ENCODE measurements at regions not wholly inside any gene's neighbourhood (a gene's known extent, or its start where the extent isn't known, plus 50 kb on each side); places are given as distances from the start of the nearest gene placed in this dataset.

DNA sequence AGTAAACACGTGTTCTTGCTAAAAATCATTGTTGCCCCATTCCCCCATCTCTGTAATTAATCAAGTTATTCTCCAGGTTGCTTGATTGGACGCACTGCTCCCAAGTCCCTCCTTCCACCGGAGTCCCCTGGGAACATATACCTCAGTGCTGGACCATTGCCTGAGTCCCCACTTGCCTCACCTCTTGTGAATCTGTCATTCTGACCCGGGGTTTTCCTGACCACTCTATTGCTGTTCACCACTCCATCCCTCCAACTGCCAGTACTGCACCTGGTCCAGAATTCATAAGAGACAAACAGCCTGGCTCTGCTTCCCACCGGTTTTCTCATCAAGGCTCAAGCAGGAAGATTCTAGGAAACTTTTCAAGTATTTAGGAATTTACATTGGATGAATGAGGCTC is 555.9 kb downstream of the VRK1 start:
- DNase-seq (ENCODE audit: low read depth): no peak

DNA sequence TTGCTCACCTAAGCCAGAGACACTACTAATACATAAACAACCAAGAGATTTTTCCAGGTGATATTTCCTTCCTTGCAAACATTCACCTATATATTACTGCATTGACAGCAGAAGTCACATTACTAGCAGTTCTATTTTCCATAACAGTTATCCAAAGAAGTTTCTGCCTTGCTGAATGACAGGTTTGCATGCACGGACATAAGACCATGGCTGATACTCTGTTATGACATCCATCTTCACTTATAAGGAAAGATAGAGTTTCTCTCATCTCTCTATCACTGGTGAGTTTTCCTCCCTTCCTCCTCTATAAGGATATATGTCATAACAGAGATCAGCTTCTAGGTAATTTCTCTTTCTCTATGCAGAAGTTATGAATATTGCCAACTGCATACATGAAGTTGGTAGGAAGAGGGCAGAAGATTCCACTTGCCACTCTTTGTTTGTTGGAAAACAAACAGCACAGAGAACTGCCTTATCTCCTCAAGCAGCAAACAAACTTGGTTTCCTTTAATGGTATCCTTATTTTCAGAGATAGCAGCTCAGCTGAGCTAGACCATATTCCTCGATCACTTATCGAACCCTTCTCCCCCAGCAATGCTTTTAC is 557.0 kb downstream of the VRK1 start:
- no peak for DNase-seq (ENCODE audit: low read depth)

DNA sequence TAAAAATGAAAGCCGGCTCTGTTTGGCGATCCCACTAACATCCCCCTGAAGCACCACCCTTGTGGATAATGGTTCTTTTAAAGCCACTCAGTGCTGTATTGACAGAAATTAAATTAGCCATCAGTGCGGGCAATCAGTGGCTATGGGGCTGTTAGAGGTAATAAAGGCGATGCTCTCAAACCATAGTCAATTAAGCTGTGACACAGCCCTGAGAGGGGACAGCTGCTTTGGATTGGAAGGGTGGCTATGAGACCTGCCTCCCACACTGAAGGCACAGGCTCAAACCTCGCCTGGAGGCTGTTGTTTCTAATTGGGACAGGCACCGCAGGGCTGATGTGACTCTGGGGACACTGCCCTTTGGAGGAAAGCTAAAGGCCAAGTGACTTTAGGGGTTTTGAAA is 562.2 kb downstream of the VRK1 start:
- no peak for DNase-seq (ENCODE audit: low read depth)

DNA sequence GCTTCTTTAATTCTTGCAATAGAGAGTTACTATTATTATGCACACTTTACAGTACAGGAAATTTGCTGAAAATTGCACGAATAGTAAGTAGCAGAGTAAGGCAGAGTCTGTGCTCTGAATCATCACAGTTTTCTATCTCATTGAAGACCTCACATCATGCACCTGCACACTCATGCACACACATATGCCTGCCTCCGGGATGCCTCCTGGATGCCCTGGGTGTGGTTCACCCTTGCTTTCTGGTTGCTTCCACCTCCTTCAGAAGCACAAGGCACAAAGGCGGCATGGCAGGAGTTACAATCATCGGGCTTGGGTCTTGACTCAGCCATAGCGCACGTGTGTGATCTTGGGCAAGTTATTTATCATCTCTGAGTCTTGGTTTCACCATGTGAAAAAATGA is 564.0 kb downstream of the VRK1 start:
- DNase-seq (ENCODE audit: low read depth): no peak

DNA sequence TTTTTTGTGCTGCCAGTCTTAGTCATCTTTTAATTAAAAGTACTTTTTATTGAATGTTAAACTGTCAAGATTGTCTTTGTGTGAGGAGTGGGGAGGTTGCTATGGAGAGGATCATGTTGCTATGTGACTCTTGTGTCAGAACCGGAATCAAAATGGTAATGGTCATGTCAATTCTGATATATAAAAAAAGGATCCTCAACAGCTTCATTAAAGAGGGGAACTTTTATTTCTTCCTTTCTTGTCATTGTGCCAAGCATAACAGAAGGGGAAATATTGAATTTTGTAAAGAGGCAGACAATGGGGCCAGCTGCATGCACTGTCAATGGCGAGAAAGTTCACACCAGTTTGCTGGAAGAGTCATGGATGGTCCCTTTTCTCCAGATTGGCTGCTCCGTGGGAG is 564.8 kb downstream of the VRK1 start:
- no peak for DNase-seq (ENCODE audit: low read depth)

DNA sequence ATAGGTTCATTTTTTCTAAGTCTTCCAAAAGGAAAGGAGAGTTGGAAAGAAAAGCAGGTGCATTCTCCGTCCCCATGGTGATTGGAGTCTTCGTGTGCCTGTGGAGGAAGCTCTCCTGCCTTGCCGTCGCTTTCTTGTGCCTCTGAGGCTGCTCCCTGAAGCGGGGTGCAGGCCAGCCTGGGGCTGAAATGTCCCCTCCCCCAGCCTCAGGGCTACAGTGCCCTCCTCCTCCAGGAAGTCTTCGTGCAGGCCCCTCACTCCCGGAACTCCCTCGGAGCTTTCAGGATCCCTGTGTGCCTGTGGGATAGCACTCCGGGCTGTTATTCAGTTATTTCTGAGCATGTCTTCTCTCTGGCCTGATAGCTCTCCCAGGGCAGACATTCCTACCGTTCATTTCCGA is 569.2 kb downstream of the VRK1 start:
- DNase-seq (ENCODE audit: low read depth): no peak

DNA sequence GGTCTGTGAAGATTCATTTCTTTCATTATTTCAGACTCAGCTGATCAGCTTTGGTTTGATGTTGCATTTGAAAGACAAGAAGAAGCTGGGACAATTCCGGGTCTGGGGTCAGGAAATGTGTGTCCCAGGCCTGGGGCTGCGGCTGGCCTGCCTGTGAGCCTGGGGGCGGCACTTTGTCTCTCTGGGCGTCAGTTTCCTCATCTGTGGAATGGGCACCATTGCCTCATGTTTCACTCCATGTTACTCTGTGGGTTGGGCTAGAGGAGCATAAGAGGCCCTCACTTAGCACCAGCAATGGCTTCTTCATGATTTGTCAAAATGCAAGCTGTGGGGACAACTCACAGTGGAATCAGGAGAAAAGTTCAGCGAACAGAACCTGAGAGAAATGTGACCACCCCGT is 570.1 kb downstream of the VRK1 start:
- no peak for DNase-seq (ENCODE audit: low read depth)

DNA sequence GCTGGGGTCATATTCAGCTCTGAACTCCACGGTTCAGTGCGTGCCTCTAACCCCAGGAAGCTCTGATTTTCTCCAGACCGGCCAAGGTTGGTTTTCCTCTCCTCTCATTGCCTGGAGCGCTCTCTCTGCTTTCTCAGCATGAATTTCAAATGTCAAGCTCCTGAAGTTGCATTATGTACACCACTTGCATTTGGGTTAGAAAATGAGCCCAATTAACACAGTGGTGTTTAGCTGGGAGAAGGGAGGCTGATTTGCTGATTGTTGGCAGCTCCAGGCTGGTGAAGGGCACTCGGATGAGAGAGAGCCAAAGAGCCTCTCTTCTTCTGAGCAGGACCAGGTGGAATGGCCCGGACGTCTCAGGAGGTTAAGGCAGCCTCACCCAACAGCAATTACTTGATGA is 570.9 kb downstream of the VRK1 start:
- no peak for DNase-seq (ENCODE audit: low read depth)

DNA sequence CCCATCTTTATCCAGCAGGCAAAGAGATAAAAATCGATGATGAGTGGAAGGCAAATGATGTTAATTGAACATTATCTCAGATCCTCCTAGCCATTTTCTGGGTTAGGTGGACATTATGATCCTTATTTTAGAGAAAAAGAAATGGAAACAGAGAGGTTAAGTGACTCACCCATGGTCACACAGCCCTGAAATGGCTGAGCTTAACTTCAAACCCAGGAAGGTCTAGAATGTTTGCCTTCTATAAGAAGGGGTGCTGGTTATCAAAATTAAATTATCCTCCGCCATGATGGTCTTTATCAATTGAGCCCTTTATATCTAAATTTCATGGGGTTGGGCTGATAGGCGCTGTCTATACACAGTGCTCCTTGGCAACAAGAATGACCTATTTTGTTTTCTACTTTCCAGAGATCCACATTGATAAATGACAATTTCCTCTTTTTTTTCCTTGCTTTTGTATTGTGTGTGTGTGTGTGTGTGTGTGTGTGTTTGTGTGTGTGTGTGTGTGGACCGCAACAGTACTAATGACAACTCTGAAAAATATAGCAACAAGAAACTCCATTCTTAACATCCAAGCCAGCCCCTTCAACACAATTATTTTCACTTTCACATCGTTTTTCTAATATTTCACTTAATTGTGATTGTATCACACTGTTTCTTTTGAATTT is 571.9 kb downstream of the VRK1 start:
- DNase-seq (ENCODE audit: low read depth): no peak

DNA sequence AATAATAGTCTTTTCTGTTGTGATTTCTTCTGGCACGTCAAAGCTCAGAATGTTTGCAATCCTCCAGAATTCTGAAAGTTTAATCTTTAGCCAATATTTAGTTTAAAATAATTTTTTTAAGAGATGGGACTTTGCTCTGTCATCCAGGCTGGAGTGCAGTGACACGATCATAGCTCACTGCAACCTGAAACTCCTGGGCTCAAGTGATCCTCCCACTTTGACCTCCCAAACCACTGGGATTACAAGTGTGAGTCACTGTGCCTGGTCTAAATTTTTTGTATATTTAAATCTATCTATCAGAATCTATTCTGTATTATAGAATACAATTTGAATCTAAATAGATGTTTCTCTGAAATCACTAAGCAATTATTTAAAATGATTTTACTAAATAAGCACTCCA is 572.7 kb downstream of the VRK1 start:
- no peak for DNase-seq (ENCODE audit: low read depth)

DNA sequence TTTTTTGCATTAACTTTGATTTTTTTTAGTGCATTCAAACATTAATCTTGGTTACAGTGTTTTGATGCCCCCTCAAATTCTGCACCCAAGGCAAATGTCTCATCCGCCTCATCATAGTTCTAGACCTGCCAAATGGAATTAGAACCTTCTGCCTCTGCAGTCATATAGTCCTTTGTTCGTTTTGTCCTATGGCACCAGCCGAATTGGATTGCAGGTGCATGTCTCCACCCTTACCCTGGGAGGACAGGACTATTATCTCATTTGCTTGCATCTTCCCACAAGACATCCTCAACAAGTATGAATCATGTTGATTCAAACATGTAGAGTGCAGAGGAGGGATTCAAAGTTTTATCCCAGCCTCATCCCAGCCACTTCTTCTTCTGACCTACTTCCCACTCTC is 579.1 kb downstream of the VRK1 start:
- no peak for DNase-seq (ENCODE audit: low read depth)

DNA sequence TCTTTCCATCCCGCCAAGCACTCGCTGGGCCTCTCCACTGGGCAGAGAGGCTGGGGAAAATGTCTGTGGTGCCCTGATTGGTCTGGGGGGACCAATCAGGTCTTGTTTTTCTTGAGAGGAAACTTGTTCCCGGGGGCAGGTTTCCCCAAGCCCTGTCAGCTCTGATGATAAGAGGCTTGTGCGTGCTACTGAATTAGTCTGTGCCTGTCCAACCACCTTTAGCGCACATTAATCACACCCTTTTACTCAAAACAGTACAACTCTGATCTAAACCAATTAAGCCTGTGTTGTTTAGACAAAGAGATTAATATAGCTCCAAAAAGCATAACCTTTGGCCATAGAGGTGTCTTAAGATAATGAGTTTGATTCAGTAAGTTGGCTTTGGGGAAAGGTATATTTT is 580.4 kb downstream of the VRK1 start:
- no peak for DNase-seq (ENCODE audit: low read depth)

DNA sequence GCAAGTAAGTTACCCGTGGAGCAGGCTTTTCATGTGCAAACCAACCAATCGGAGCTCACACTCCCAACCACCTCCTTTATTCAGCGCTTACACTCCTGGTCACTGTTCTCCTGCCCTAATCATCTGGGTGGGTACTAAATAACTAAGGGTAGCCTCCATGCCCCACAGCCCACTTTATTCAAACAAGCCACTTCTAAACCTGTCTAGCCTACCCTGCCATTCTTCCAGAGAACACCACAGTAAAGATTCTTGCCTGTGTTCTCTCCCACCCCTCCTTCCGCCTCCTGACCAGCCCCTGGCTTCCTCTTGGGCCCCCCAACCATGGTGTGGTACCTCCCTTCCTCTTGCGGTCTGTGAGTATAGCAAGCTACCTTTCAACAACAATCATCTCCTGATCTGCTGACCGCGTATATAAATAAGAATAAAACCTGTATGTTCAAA is 581.9 kb downstream of the VRK1 start:
- no peak for DNase-seq (ENCODE audit: low read depth)

DNA sequence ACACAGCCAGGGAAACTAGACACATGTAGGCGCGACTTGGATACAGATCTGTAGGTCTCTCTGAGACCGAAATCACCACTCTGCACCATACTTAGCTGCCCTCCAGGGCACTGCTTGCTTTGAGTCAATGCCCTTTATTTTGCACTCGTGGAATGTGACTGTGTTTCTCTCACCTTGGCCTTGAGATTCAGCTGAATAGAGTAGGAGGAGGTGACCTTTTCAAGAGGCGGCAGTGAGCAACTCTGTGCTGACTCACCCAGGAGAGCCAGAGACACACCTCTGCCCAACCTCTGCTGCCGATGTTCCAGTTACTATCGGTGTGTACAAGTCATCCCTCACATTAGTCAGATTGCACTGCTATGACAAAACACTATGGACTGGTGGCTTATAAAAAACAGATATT is 583.4 kb downstream of the VRK1 start:
- no peak for DNase-seq (ENCODE audit: low read depth)

DNA sequence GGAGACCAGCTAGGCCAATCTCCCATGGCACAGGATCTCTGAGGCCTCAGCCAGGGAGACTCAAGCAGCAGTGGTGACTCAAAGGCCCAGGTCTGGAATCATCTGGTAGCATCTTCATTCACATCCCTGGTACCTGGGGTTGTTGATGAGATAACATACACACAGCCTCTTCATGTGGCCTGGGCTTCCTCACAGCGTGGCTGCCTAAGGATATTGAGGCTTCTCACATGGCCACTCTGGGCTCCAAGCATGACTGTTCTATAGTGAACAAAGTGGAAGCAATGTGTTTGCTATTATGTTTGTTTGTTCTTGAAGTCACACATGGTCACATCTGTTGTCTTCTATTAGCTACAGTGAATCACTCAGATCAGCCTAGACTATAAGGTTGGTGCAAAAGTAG is 584.1 kb downstream of the VRK1 start:
- no peak for DNase-seq (ENCODE audit: low read depth)

DNA sequence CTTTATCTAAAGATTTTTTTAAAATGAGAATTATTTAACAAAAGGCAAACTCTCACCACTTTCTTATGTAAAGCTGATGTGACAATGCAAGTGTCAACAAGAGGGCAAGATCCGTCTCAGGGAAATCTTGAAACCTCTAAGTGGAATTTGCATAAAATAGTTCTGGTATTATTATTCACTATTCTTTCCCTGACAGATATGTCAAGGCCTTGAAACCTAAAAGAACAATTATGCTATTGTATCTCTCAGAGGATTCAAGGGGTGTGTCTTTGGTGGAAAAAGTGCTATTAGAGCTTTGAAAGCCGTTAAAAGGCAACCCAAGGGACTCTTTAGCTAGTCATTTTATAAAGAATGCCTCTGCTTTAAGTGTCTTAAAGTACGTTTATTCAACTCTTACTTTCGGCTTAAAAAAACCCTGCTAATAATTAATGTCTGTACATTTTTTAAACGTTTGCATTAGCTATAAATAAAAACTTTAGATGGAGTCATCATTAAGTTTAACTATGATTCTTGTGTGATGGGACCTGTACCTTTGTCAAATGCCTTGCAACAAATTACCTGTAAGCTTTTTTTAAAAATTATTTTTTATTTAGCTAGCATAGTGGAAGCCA is 585.5 kb downstream of the VRK1 start:
- DNase-seq (ENCODE audit: low read depth): no peak

DNA sequence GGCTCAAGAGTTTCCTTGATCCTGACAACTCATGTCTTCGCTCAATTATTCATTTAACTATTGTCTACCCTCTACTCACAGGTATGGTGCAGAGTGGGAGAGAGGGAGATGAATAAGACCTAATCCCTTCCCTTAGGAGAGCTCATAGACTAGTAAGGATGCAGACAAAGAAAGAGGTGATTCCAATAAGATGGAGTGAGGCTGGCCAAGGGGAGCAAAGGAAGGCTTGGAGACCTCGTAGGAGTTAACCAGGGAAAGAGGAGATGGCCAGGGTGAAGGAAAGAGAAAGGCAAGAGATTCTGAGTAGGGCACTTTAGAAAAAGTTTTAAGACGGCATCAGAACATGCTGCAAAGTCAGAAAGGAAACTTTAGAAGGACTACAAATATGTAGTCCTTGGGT is 588.5 kb downstream of the VRK1 start:
- no peak for DNase-seq (ENCODE audit: low read depth)

DNA sequence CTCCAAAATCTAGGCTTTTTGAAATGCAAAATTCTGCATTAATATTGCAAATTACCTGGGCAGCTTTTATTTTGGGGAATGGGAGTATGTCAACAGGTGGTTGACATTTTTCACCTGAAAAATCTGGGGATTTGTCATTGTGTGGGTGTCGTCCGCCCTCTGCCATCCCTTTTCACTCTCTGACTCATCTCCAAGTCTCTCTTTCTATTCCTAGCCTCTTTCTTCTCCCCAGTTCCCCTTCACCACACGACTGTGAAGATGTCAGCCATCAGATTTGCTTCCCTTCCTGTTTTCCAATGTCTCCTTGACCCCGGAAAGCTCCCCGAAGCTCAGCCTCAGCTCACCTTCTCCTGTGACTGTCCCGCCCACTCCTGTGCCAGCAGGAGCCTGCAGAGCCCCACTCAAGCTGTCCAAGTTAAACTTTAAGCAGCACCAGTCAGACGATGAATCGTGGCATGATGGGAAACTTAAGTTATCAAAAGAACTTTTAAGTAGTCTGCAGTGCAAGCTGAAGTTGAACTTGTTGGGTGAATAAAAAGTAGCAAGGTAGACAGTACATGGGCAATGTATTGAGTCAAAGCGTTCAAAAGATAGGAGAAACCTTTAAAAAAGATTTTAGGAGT is 590.2 kb downstream of the VRK1 start:
- DNase-seq (ENCODE audit: low read depth): no peak

DNA sequence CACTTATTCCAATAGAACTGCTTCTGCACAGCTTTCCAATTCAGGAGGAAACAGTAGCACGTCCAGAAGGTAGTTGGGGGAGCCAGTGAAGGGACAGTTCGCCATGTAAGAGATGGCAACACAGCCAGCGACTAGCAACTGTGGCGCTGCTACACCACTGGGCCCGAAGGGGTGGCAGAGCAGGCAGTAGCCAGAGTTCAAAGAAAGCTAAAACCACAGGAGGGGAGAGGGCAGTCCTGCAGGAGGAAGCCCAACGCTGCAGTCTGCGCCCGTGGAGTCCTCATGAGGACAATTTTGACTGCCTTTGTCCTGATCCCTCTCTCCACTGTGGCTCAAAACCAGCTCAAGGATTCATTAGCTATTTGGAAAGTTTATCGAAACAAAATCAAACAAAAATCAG is 591.2 kb downstream of the VRK1 start:
- no peak for DNase-seq (ENCODE audit: low read depth)

DNA sequence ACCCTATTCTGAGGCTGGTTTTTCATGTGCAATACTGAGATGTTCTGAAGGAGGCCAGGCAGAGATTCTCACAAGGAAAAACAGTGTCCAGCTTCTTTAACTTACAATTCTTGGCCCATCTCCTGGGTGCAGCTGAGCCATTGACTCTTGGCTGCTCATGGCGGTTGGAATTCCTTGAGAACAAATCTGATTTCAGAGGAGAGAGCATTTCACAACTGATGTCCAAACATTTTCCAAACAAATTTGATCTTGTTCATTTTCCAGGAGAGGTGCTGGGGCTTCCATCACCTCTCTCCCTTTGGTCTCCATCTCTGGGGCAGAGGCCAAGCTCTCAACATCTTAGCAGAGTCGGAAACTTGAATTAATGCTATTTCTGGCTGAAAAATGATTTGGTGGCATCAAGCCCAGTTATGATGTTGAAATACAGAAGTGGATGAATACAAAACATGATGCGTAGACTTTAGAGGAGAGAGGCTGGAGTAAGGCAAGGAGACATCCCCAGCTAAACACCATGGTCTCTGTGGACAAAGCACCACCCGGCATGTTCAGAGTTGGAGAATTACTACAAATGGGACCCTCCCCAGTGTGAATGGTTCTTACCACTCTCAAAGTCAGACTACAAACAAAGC is 593.0 kb downstream of the VRK1 start:
- no peak for DNase-seq (ENCODE audit: low read depth)

DNA sequence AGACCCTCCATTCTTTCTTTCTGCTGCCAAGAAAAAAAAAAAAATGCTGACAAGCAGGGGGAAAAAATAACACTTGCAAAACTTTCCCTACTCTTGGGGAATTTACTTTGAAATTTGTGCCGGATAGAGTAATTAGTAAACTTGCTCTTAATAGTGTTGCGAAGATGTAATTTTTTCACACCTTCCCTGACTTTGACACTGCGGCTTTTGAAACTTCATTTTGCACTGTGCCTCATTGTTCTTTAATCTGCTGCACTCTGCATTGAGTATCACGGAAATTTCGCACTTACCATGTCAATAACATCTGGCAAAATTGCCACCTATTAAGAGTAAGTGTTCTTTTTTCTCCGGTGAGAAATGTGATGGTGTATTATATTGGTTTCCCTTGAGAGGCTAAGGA is 596.1 kb downstream of the VRK1 start:
- no peak for DNase-seq (ENCODE audit: low read depth)

DNA sequence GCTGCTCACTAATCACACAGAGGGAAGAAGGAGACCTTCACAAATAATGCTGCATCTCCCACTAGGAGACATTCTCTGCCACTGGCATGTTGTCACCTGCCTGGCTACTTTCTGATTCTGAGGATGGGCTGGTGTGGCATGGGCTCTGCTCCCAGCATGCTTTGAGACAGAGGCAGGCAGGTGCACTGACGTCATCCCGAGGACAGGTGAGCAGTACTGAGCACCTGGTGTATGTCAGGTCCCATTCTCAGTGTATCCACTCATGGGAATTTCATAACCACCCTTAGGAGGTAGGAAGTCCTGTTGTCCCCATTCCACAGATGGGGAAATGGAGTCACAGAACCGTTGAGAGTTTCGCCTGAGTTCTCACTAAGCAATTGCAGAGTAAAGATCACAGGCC is 597.9 kb downstream of the VRK1 start:
- DNase-seq (ENCODE audit: low read depth): no peak

DNA sequence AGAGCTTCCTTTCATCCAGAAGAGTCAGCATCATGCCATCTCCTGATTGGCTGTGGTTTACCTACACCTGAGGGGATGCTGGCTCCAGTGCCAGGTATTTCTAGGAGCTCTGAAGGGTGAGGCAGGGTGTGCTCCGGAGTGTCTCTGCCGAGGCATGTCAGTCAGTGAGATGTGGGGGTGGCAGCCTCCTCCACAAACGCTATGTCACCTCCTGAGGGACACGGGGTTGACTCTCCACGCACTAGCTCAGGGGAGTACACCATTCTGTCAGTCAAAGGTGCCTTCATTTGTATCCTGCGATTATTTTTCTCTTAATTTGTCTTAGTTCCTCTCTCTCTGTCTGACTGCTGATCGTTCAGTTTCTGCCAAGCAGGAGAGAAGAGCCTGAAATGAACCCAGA is 604.5 kb downstream of the VRK1 start:
- no peak for DNase-seq (ENCODE audit: low read depth)

Measured in fibroblast of gingiva (primary cell).